Renal pelvis (tissue), 1 donor: ENCODE measurements at regions not wholly inside any gene's neighbourhood (a gene's known extent, or its start where the extent isn't known, plus 50 kb on each side); places are given as distances from the start of the nearest gene placed in this dataset.
A peak's percentile ranks its signal among the peaks of the same experiment; 100 is the strongest.

Source experiments
- DNase-seq: peaks from one replicate; pipeline ENCODE4 v3.0.0-alpha.2; 2013

DNA sequence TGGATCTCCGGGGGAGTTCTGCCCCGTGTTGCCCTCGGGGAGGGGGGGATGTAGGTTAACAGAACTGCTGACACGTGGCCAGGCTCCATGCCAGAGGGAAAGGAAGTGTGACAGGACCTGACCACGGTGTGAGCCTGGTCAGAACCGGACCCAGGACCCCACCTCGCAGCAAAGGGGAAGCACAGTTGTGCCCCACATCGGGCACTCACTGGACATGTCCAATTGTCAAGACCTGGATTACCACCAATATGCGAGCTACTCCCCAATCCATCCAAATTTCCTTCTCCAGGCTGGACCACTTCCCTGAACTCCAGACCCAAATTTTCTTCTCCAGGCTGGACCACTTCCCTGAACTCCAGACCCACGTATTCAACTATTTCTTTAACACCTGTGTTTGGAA, 78.8 kb upstream of the PIWIL1 start:
- no peak for DNase-seq

DNA sequence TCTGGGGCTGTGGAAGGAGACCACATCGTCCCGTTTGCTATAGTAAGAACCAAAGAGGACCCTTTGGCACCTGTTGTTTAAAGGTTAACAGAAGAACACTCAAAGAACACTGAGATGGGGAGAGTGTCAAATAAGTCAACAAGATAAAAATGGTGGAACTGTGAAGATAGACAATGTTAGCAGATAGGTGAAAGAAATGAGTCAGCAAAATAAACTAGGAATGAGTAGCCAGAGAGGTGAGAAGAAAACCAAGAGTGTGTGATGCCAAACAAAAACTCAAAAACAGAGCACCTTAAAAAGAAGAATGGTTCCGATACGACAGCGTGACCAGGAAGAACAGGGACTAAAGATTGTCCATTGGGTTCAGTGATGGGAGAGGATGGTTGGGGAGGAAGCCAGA, 74.7 kb upstream of the PIWIL1 start:
- no peak for DNase-seq

- no peak for DNase-seq
These were observed 73.7 kb upstream of the PIWIL1 start for GRCh38 chr12:130263996-130264395.

DNA sequence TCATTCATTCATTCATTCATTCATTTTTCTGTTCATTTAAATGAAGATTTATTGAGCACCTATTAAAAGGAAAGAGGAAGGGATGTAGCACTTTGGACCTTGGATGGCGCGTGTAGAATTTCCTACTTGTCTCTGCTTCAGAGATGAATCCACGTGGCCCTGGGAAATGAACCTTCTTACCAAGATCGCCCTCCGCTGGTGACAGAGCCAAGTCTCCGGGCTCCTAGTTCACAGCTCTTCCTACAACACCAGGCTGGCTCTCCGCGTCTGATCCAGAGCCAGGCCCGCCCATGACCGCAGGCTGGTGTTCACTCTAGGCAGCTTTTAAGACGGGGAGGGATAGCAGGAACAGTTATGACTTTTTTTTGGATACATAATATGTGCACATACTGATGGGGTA, 70.9 kb upstream of the PIWIL1 start:
- DNase-seq, result no peak

DNA sequence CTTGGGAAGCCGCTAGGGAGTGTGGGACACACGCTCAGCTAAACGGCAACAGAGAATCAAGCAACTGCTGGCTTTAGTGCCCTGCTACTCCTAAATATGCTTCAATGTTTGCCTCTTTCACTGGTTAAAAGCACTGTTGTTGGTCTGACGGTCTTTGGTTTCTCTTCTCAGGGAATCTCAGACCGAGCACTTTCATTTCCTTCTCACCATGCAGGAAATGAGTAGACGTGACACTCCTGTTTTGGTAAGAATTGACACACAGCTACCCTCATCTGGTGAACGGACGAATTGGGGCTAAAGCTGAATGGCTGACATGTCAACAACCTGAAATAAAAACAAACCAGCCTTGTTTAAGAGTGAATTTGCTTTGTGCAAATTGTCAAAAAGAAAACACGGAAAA, 57.5 kb upstream of the PIWIL1 start:
- no peak for DNase-seq

DNA sequence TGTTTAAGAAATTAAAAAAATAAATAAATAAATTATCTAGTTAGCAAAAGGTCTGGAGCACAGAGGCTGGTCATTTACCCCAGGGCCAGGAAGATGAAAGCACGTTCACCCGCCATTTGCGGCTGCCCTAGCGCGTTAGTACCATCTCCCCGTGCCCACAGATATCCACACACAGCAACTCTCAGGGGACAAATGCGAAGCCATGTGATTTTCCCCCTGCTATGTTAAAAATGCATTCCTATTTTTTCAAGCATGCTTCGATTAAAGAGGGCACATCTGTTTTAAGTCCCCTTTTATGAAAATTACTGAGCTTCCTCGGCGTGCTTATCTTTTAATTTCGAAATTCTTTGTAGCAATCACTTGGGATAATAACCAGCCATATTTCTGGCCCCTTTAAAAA, 56.9 kb upstream of the PIWIL1 start:
- DNase-seq, result no peak

GRCh38 chr12:130281153-130281799, 56.4 kb upstream of the PIWIL1 start:
- peak; percentile 45 for DNase-seq

- no peak for DNase-seq
These were observed 51.6 kb upstream of the PIWIL1 start for GRCh38 chr12:130286041-130286440.

DNA sequence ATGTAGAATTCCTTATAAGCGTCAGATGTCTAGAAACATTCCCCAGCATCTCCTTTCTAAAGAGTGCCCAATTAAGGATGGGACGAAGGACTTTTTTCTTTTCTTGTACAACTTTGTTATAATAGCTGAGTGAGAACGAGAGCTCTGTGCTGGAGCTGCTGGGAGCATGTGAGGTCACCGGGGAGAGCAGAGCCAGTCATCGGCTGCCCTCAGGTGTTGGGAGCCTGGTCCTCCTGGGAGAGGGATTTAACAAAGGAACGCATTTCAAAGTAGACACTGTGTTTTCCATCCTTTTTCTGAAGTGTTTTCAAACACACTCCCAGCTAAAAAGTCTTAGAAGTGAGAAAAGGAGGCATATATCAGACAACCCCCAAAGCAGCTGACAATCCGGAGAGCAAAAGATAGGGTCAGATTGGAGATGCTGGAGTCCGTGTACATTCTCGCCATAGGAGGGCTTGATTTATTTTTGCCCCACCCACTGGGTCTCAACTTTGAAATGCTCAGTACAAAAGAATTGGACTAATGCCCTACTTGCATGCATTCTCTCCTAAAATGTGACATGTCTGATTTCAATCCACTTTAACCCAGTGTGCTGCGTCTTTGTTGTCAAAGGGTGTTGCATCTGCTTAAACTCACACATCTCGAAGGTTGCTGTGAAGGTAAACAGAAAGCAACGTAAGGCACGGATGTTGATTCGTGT, 50.8 kb upstream of the PIWIL1 start:
- DNase-seq, result no peak
